ENCODE measurements at regions not wholly inside any gene's neighbourhood (a gene's known extent, or its start where the extent isn't known, plus 50 kb on each side); places are given as distances from the start of the nearest gene placed in this dataset.

- no peak for DNase-seq (ENCODE audit: low read depth, low spot score)
- in situ Hi-C loops (cut with HindIII; ENCODE audit: low pct_unique_long_range_greater_than_20kb, low sequenced_read_pairs), result no loop called here
Measured at GRCh38 chr2:17282245-17282644, 236.0 kb downstream of the RAD51AP2 start.

DNA sequence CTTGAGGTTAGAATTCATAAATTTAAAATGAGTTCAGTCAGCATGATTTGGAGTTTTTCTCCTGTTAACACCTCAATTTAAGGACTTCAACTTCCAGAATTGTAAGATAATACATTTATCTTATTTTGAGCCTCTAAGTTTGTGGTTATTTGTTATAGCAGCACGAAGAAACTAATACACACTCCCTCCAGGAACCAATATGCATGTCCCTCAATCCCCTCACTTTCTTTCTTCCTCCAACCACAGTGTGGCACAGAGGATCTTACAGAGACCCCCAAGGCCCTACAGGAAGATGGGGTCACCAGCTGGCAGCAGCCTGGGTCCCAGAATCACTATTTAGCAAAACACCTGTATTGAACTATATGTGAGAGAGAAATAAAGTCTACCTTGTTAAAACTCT lies 242.0 kb downstream of the RAD51AP2 start:
- in situ Hi-C loops (cut with HindIII; ENCODE audit: low pct_unique_long_range_greater_than_20kb, low sequenced_read_pairs), result no loop called here
- no peak for DNase-seq (ENCODE audit: low read depth, low spot score)

DNA sequence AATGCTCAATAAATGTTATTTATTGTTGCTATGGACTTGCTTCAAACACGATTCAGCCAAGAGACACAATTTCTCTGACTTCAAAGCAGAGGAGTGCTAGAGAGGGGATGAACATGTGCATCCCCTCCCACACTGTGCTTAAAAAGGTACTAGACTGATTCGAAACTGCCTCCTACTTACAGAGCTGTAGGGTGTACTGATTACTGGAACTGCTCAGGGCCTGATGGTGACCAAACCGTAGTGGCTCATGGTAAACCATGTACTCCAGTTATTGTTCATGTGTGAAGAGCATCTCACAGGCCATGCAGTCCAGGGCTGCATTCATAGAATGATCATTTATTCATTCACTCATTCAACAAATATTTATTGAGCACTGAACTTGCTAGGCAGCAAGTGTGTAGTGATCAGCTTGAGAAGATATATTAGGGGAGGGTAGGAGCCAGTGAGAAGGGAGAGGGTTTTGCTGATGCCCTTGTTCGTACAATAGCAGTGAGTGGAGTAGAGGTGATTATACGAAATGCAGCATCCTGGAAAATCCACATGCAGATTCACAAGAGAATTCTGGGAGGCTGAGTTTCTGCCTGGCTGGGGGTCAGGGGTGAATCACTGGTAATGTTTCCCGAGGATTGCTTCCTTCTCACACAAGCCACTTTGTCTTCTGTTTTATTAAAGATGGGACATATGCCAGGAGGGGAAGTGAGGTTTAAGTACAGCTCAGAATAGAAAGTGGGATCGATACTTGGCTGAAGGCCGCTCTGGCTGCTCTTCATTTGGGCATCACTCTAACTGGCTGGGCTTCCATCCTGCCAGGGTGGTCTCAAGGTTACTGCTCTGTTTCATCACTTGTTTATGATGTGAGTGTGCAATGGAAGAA lies 245.4 kb downstream of the RAD51AP2 start:
- in situ Hi-C loops (cut with HindIII; ENCODE audit: low pct_unique_long_range_greater_than_20kb, low sequenced_read_pairs), result no loop called here
- DNase-seq (ENCODE audit: low read depth, low spot score), result peak; percentile 17

DNA sequence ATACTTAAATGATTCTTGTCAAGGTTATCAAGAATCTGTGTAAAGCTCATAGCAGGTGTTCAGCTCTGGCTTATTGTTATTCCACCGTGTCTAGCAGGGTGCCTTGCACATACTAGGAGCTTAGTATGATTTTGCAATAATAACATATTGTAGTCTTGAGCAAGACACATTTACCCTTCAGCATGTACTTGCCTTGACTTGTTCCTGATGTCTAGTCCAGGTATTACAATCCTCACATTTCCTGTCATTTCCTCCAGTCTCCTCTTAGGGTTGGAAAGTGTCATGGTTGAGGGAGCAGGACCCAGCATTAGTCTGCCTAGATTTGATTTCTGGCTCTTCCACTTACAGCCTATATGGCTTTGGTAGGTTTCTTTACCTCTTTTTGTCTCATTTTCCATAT lies 246.1 kb downstream of the RAD51AP2 start:
- in situ Hi-C loops (cut with HindIII; ENCODE audit: low pct_unique_long_range_greater_than_20kb, low sequenced_read_pairs), result no loop called here
- DNase-seq (ENCODE audit: low read depth, low spot score), result no peak

GRCh38 chr2:17271416-17271815 lies 246.8 kb downstream of the RAD51AP2 start:
- DNase-seq (ENCODE audit: low read depth, low spot score), result no peak
- in situ Hi-C loops (cut with HindIII; ENCODE audit: low pct_unique_long_range_greater_than_20kb, low sequenced_read_pairs), result no loop called here

DNA sequence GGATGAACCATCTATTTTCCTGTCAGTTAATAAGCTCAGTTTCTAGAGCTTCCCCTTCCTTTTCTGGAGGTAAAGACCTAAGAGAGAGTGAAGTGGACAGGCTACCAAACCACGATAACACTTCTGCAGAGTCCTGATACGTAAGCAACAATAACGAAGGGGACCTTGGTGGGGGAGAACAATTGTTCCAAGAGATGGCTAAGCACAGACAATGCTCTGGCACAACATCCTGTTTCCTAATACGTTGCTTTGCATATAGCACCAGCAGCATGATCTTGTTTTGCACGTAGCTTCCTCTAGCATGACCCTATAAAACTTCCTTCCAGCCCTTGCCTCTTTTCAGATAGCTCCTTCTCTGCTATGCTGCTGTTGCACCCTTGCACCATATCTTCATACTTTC lies 247.3 kb downstream of the RAD51AP2 start:
- DNase-seq (ENCODE audit: low read depth, low spot score), result no peak
- in situ Hi-C loops (cut with HindIII; ENCODE audit: low pct_unique_long_range_greater_than_20kb, low sequenced_read_pairs), result no loop called here

GRCh38 chr2:17263570-17263968 lies 254.7 kb downstream of the RAD51AP2 start:
- no peak for DNase-seq (ENCODE audit: low read depth, low spot score)
- in situ Hi-C loops (cut with HindIII; ENCODE audit: low pct_unique_long_range_greater_than_20kb, low sequenced_read_pairs), result no loop called here

DNA sequence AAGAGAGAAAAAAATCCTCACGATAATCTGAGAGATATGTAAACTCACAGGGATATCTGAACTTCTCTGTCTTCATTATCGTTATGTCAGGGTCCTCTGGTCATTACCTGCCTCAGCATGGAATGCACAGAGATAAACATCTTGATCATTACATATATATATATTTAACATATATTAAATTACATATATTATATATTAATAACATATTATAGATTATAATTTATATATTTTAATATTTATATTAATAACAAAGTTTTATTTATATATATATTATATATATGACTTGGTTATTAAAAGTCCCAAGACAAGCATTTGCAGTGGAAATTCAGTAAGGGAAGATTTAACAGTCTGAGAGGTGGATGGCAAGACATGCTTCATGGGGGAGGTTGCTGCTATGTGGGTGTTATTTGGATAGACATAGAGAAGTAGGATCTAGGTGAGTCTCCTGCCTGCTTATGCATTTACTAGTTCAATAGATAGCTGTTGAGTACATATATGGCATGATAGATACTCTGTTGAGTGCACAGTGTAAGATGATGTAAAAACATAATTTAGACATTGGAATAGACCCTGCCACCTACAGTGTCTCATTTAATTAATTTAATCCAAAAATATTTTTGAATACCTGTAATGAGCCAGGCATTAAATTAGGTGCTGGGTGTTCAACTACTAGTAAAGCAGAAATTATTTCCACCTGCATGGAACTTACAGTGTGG lies 255.2 kb downstream of the RAD51AP2 start:
- DNase-seq (ENCODE audit: low read depth, low spot score), result no peak

DNA sequence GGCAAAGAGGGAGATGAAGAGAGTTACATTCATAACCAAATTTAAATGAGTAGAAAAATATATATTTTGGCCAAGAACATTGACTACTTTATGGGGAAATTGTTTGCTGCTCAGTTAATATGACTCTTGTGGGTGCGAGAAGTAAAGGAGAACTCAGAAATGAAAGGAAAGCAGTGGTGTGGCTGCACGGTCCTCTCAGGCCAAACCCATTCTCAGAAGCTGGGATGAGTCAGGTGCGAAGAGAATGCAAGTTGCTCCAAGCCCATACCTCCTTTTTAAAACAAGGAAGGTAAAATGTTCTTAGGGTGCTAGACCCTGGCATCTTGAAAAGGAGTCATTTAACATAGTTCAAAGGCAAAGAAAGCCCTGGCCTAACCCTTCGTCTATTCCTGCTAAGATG lies 258.6 kb downstream of the RAD51AP2 start:
- DNase-seq (ENCODE audit: low read depth, low spot score), result no peak
- in situ Hi-C loops (cut with HindIII; ENCODE audit: low pct_unique_long_range_greater_than_20kb, low sequenced_read_pairs), result no loop called here

More for the DNA sequence above, 255.2 kb downstream of the RAD51AP2 start:
- in situ Hi-C loops (cut with HindIII; ENCODE audit: low pct_unique_long_range_greater_than_20kb, low sequenced_read_pairs), result no loop called here

- in situ Hi-C loops (cut with HindIII; ENCODE audit: low pct_unique_long_range_greater_than_20kb, low sequenced_read_pairs), result no loop called here
Measured at GRCh38 chr2:17258861-17259260, 259.4 kb downstream of the RAD51AP2 start.

DNA sequence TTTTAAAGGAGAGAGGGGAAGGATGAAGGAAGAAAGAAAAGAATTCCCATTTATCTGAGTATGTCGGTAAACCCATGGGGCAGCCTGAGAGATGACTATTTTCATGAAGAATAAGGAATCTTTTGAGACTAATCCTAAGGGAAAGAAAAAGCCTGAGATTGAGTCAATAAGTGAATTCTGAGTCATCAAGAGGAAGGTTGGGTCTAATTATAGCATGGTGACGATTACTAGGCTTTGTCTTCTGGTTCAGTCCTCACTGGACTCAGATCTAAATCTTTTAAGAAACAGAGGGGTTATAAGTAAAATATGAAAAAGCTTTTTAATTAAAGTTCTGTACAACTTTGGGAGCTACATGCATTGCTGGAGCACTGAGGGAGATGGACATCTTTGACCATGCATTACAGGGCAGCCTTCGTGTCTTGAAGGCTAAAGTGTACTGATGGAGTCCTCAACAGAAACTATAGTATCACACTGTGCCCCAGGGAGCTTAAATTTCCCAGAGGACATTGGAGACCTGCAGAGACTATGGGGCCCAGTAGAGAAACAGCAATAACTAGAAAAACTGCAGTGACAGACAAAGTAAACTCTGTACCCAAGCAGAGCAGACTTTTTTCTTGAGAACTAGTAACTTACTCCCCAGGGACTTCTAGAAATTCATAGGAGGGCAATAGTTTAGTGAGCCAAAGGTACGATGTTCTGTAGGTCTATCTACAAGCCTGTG lies 260.9 kb downstream of the RAD51AP2 start:
- DNase-seq (ENCODE audit: low read depth, low spot score), result peak; percentile 3
- in situ Hi-C loops (cut with HindIII; ENCODE audit: low pct_unique_long_range_greater_than_20kb, low sequenced_read_pairs), result no loop called here

More at GRCh38 chr2:17258861-17259260, 259.4 kb downstream of the RAD51AP2 start:
- DNase-seq (ENCODE audit: low read depth, low spot score), result no peak

- in situ Hi-C loops (cut with HindIII; ENCODE audit: low pct_unique_long_range_greater_than_20kb, low sequenced_read_pairs), result no loop called here
Measured at GRCh38 chr2:17255071-17255470, 263.2 kb downstream of the RAD51AP2 start.

DNA sequence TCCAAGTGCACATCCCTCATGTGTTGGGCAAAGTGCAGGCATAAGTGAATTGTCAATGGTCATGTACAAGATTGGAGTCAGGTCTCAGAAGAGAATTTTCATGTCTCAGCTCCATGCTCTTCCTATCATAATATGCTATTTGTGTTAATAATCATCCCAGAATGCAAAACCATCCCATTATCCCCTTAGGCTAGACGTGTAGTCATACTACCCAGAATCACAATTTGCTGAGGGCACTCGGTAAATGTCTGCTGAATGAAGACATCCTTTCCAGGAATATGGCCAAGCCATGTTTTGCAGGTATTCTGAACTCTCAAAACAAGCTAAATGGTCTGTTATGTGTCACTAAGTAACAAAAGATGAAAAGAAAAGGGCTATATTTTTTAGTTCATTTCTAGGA lies 263.8 kb downstream of the RAD51AP2 start:
- in situ Hi-C loops (cut with HindIII; ENCODE audit: low pct_unique_long_range_greater_than_20kb, low sequenced_read_pairs), result no loop called here

More at GRCh38 chr2:17255071-17255470, 263.2 kb downstream of the RAD51AP2 start:
- no peak for DNase-seq (ENCODE audit: low read depth, low spot score)

GRCh38 chr2:17252258-17252657 lies 266.0 kb downstream of the RAD51AP2 start:
- DNase-seq (ENCODE audit: low read depth, low spot score), result no peak
- in situ Hi-C loops (cut with HindIII; ENCODE audit: low pct_unique_long_range_greater_than_20kb, low sequenced_read_pairs), result no loop called here

More for the DNA sequence above, 263.8 kb downstream of the RAD51AP2 start:
- no peak for DNase-seq (ENCODE audit: low read depth, low spot score)

- DNase-seq (ENCODE audit: low read depth, low spot score), result no peak
- in situ Hi-C loops (cut with HindIII; ENCODE audit: low pct_unique_long_range_greater_than_20kb, low sequenced_read_pairs), result no loop called here
Measured at GRCh38 chr2:17251171-17251570, 267.1 kb downstream of the RAD51AP2 start.

- no peak for DNase-seq (ENCODE audit: low read depth, low spot score)
- in situ Hi-C loops (cut with HindIII; ENCODE audit: low pct_unique_long_range_greater_than_20kb, low sequenced_read_pairs), result no loop called here
Measured at GRCh38 chr2:17249249-17249648, 269.0 kb downstream of the RAD51AP2 start.

- in situ Hi-C loops (cut with HindIII; ENCODE audit: low pct_unique_long_range_greater_than_20kb, low sequenced_read_pairs), result no loop called here
- no peak for DNase-seq (ENCODE audit: low read depth, low spot score)
Measured at GRCh38 chr2:17245906-17246305, 272.3 kb downstream of the RAD51AP2 start.

GRCh38 chr2:17242813-17243485 lies 275.3 kb downstream of the RAD51AP2 start:
- in situ Hi-C loops (cut with HindIII; ENCODE audit: low pct_unique_long_range_greater_than_20kb, low sequenced_read_pairs), result no loop called here
- no peak for DNase-seq (ENCODE audit: low read depth, low spot score)
